SH-SY5Y (cell line): ENCODE measurements at regions not wholly inside any gene's neighbourhood (a gene's known extent, or its start where the extent isn't known, plus 50 kb on each side); places are given as distances from the start of the nearest gene placed in this dataset.
A peak's percentile ranks its signal among the peaks of the same experiment; 100 is the strongest.

Experiments used
- GATA2 ChIP-seq: IDR thresholded peaks from 2 replicates; pipeline ENCODE4 v1.6.1; 2011; ENCODE audit warnings: mild to moderate bottlenecking, low read depth, low read length
- GATA3 ChIP-seq: IDR thresholded peaks from 2 replicates; pipeline ENCODE4 v1.6.1; 2011; ENCODE audit warnings: low read depth, mild to moderate bottlenecking, low read length, moderate library complexity

GRCh38 chrX:39766085-39766726 lies 331.6 kb downstream of the BCOR start:
- TF ChIP-seq GATA3 (no peak), GATA2 (peak; percentile 39; the same call in 1 of the 2 replicates)

GRCh38 chrX:39766855-39767254 lies 330.9 kb downstream of the BCOR start:
- no peak for TF ChIP-seq GATA3
- TF ChIP-seq GATA2, result no peak

GRCh38 chrX:39767446-39767845 lies 330.3 kb downstream of the BCOR start:
- TF ChIP-seq GATA3, result no peak
- TF ChIP-seq GATA2, result no peak

- no peak for TF ChIP-seq GATA2
- no peak for TF ChIP-seq GATA3
Measured at GRCh38 chrX:39769748-39770147, 328.0 kb downstream of the BCOR start.

GRCh38 chrX:39771089-39771488 lies 326.7 kb downstream of the BCOR start:
- TF ChIP-seq GATA3 (no peak), GATA2 (no peak)

- TF ChIP-seq GATA3 (no peak), GATA2 (no peak)
Measured at GRCh38 chrX:39772057-39772832, 325.5 kb downstream of the BCOR start.

GRCh38 chrX:39773150-39773549 lies 324.6 kb downstream of the BCOR start:
- no peak for TF ChIP-seq GATA3
- no peak for TF ChIP-seq GATA2

GRCh38 chrX:39773923-39774773 lies 323.6 kb downstream of the BCOR start:
- TF ChIP-seq GATA2, result no peak
- TF ChIP-seq GATA3, result no peak

- TF ChIP-seq GATA3 (no peak), GATA2 (no peak)
Measured at GRCh38 chrX:39774774-39775328, 322.9 kb downstream of the BCOR start.

GRCh38 chrX:39777623-39778025 lies 320.1 kb downstream of the BCOR start:
- no peak for TF ChIP-seq GATA3
- no peak for TF ChIP-seq GATA2

- TF ChIP-seq GATA2, result no peak
- no peak for TF ChIP-seq GATA3
Measured at GRCh38 chrX:39779952-39780783, 317.6 kb downstream of the BCOR start.

- no peak for TF ChIP-seq GATA2
- no peak for TF ChIP-seq GATA3
Measured at GRCh38 chrX:39782276-39782675, 315.5 kb downstream of the BCOR start.

- TF ChIP-seq GATA2 (no peak), GATA3 (no peak)
Measured at GRCh38 chrX:39787999-39788398, 309.8 kb downstream of the BCOR start.

GRCh38 chrX:39788521-39788920 lies 309.2 kb downstream of the BCOR start:
- TF ChIP-seq GATA3 (no peak), GATA2 (no peak)
